ENCODE measurements at regions not wholly inside any gene's neighbourhood (a gene's known extent, or its start where the extent isn't known, plus 50 kb on each side); places are given as distances from the start of the nearest gene placed in this dataset.

- TF ChIP-seq, protein P1, sequence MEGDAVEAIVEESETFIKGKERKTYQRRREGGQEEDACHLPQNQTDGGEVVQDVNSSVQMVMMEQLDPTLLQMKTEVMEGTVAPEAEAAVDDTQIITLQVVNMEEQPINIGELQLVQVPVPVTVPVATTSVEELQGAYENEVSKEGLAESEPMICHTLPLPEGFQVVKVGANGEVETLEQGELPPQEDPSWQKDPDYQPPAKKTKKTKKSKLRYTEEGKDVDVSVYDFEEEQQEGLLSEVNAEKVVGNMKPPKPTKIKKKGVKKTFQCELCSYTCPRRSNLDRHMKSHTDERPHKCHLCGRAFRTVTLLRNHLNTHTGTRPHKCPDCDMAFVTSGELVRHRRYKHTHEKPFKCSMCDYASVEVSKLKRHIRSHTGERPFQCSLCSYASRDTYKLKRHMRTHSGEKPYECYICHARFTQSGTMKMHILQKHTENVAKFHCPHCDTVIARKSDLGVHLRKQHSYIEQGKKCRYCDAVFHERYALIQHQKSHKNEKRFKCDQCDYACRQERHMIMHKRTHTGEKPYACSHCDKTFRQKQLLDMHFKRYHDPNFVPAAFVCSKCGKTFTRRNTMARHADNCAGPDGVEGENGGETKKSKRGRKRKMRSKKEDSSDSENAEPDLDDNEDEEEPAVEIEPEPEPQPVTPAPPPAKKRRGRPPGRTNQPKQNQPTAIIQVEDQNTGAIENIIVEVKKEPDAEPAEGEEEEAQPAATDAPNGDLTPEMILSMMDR (conservative IDR thresholded peaks at IDR 0.05), result no peak
- no peak for TF ChIP-seq ZFX (IDR thresholded peaks at IDR 0.05)
These were observed 62.1 kb upstream of the S1PR1 start for GRCh38 chr1:101174722-101175121.
